ENCODE measurements at regions not wholly inside any gene's neighbourhood (a gene's known extent, or its start where the extent isn't known, plus 50 kb on each side); places are given as distances from the start of the nearest gene placed in this dataset.

DNA sequence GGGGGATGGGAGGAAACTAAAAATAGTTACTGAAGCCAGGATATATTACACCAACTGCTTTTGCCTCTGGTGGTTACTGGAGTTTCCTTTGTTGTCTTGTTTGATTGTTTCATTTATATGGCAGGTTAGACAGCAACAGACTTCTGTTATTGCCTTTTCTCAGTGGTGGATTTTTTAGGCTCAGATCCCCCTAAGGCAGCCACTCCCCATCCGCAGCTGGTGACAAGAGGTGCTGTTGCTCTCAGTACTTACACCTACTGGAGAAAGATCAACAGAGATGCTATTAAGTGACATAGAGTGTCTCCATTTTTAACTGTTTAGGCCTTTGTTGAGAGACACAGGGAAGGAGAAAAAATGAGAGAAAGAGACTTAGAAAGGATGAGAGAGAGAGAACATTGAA, 552.1 kb downstream of the PKHD1 start:
- no peaks in the 10 kb centered on the region for H3K36me3 Mint-ChIP-seq
- no peak overlapping the region for H3K27ac Mint-ChIP-seq

DNA sequence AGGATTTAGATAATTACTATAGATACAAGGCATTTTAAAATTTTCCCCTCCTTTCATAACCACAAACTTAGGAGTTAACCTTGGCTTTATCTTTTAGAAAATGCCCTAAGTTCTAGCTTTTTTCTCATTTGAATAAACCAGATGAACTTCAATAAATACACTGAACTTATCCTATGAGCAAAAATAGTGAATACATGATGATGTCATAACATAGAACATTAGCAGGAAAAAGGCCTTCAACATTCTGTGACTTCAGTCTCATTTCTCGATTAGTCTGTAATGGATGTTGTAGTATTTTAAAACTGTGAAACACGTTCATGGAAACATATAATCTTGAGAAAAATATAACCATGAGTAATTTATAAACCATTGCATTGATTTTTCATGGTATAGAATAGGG, 550.7 kb downstream of the PKHD1 start:
- no peaks in the 10 kb centered on the region for H3K36me3 Mint-ChIP-seq
- H3K27ac Mint-ChIP-seq: no peak overlapping the region
- H3K4me3 Mint-ChIP-seq: no peak overlapping the region
- peaks cover 2% of the 10 kb centered on the region for H3K27me3 Mint-ChIP-seq
- H3K9me3 Mint-ChIP-seq (ENCODE audit: low read depth): no peaks in the 10 kb centered on the region
- no peaks in the 10 kb centered on the region for H3K4me1 Mint-ChIP-seq (ENCODE audit: low read depth)

More for the DNA sequence above, 552.1 kb downstream of the PKHD1 start:
- H3K27me3 Mint-ChIP-seq: no peaks in the 10 kb centered on the region
- H3K9me3 Mint-ChIP-seq (ENCODE audit: low read depth): no peaks in the 10 kb centered on the region
- no peak overlapping the region for H3K4me3 Mint-ChIP-seq
- H3K4me1 Mint-ChIP-seq (ENCODE audit: low read depth): no peaks in the 10 kb centered on the region

DNA sequence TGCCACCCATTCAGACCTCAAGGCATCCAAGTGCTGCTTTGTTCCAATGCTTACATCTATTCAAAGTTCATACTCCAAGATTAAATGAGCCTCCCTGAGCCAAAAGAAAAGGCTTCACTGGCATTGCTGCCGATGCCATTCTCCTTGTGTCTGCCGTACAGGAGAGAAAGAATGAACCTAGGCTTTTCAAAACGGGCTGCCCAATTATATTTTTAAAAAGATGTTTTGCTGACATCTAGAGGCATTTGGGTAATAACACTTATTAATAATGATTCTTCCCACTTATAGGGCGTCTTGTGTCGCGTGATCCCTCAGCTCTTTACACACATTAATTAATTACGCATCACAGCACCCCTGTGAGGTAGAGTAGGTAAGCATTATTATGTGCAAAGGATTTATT, 545.6 kb downstream of the PKHD1 start:
- H3K27me3 Mint-ChIP-seq: peaks cover 2% of the 10 kb centered on the region
- H3K36me3 Mint-ChIP-seq: no peaks in the 10 kb centered on the region
- no peaks in the 10 kb centered on the region for H3K9me3 Mint-ChIP-seq (ENCODE audit: low read depth)
- no peaks in the 10 kb centered on the region for H3K4me1 Mint-ChIP-seq (ENCODE audit: low read depth)
- no peak overlapping the region for H3K4me3 Mint-ChIP-seq
- H3K27ac Mint-ChIP-seq: no peak overlapping the region

GRCh38 chr6:51542475-51542874, 544.9 kb downstream of the PKHD1 start:
- H3K9me3 Mint-ChIP-seq (ENCODE audit: low read depth): no peaks in the 10 kb centered on the region
- no peaks in the 10 kb centered on the region for H3K36me3 Mint-ChIP-seq
- H3K4me3 Mint-ChIP-seq: no peak overlapping the region
- peaks cover 2% of the 10 kb centered on the region for H3K27me3 Mint-ChIP-seq
- no peaks in the 10 kb centered on the region for H3K4me1 Mint-ChIP-seq (ENCODE audit: low read depth)
- no peak overlapping the region for H3K27ac Mint-ChIP-seq

- Mint-ChIP-seq H3K27me3 (peaks cover 3% of the 10 kb centered on the region), H3K4me1 (ENCODE audit: low read depth) (no peaks in the 10 kb centered on the region), H3K4me3 (no peak overlapping the region)
These were observed 537.2 kb downstream of the PKHD1 start for GRCh38 chr6:51550243-51550642.

DNA sequence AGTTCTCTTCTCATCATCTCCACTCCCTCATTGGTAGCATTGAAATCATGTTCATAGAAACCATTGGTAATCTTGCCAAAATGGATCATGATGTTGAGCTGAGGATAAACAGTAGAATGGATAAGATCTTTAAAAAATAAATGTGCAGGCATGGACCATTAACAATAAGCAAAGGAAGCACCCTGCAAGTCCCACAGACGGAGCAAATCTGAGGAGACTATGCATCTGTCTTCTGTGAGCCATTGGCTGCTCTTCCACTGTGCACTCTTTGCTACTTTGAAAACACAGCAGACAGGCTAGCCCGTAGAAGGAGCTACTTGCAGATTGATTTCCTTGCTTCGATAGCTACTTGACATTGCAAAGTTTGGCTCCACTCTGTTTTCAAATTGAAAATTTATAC, 535.0 kb downstream of the PKHD1 start:
- H3K4me3 Mint-ChIP-seq: no peak overlapping the region
- H3K27me3 Mint-ChIP-seq: peaks cover 3% of the 10 kb centered on the region
- no peaks in the 10 kb centered on the region for H3K36me3 Mint-ChIP-seq
- no peaks in the 10 kb centered on the region for H3K9me3 Mint-ChIP-seq (ENCODE audit: low read depth)
- H3K27ac Mint-ChIP-seq: no peak overlapping the region
- no peaks in the 10 kb centered on the region for H3K4me1 Mint-ChIP-seq (ENCODE audit: low read depth)

More at GRCh38 chr6:51550243-51550642, 537.2 kb downstream of the PKHD1 start:
- H3K36me3 Mint-ChIP-seq: no peaks in the 10 kb centered on the region
- H3K27ac Mint-ChIP-seq: no peak overlapping the region
- H3K9me3 Mint-ChIP-seq (ENCODE audit: low read depth): no peaks in the 10 kb centered on the region

GRCh38 chr6:51553246-51554015, 534.0 kb downstream of the PKHD1 start:
- Mint-ChIP-seq H3K4me3 (no peak overlapping the region), H3K27ac (no peak overlapping the region), H3K36me3 (no peaks in the 10 kb centered on the region), H3K4me1 (ENCODE audit: low read depth) (no peaks in the 10 kb centered on the region), H3K9me3 (ENCODE audit: low read depth) (no peaks in the 10 kb centered on the region), H3K27me3 (peaks cover 3% of the 10 kb centered on the region)

DNA sequence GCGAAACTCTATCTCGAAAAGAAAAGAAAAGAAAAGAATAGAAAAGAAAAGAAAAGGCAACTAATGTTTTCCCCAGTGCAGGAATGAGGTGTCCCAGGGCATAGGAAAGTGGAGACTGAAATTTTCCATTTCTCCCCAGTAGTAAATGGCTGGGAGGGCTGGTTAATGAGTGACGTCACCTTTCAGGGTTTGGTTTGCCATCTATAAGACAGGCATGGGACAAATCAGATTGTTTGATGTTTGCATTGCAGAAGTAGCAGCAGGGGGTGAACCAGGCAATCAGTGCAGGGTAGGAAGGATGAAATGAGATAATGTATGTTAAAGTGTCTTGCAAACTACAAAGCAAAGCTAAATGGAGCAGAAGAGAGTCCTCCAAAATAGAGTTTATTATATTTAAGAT, 533.4 kb downstream of the PKHD1 start:
- H3K4me1 Mint-ChIP-seq (ENCODE audit: low read depth): no peaks in the 10 kb centered on the region
- H3K27me3 Mint-ChIP-seq: peaks cover 3% of the 10 kb centered on the region
- no peak overlapping the region for H3K4me3 Mint-ChIP-seq
- no peak overlapping the region for H3K27ac Mint-ChIP-seq
- no peaks in the 10 kb centered on the region for H3K9me3 Mint-ChIP-seq (ENCODE audit: low read depth)
- H3K36me3 Mint-ChIP-seq: no peaks in the 10 kb centered on the region

GRCh38 chr6:51559059-51559458, 528.4 kb downstream of the PKHD1 start:
- Mint-ChIP-seq H3K36me3 (no peaks in the 10 kb centered on the region), H3K27ac (no peak overlapping the region), H3K4me1 (ENCODE audit: low read depth) (no peaks in the 10 kb centered on the region), H3K27me3 (no peaks in the 10 kb centered on the region), H3K9me3 (ENCODE audit: low read depth) (no peaks in the 10 kb centered on the region), H3K4me3 (no peak overlapping the region)

- Mint-ChIP-seq H3K36me3 (no peaks in the 10 kb centered on the region), H3K9me3 (ENCODE audit: low read depth) (no peaks in the 10 kb centered on the region), H3K4me3 (no peak overlapping the region), H3K27me3 (no peaks in the 10 kb centered on the region), H3K27ac (no peak overlapping the region), H3K4me1 (ENCODE audit: low read depth) (no peaks in the 10 kb centered on the region)
These were observed 525.2 kb downstream of the PKHD1 start for GRCh38 chr6:51562198-51562597.

Measured in activated naive CD8-positive, alpha-beta T cell (primary cell).